Mucosa of rectum (tissue), 2 donors: ENCODE measurements at regions not wholly inside any gene's neighbourhood (a gene's known extent, or its start where the extent isn't known, plus 50 kb on each side); places are given as distances from the start of the nearest gene placed in this dataset.

ENCODE experiments used
- H3K27ac ChIP-seq, 2 donors: one replicate each; pipeline ENCODE4 v1.7.0; 2013; ENCODE audit warnings: inconsistent platforms in 2 of 2, low read depth in 2 of 2, low read length in 2 of 2
- H3K27me3 ChIP-seq, 2 donors: one replicate each; pipeline ENCODE4 v1.7.0; 2013; ENCODE audit warnings: low read length in 2 of 2; ENCODE audit not compliant: control insufficient read depth in 2 of 2, insufficient read depth in 2 of 2
- H3K36me3 ChIP-seq, 2 donors: one replicate each; pipeline ENCODE4 v1.7.0; 2013; ENCODE audit warnings: low read length in 2 of 2; ENCODE audit not compliant: control insufficient read depth in 2 of 2, insufficient read depth in 2 of 2
- H3K4me1 ChIP-seq, 2 donors: one replicate each; pipeline ENCODE4 v1.7.0; 2013; ENCODE audit warnings: low read length in 2 of 2, mild to moderate bottlenecking in 1 of 2; ENCODE audit not compliant: control insufficient read depth in 2 of 2, insufficient read depth in 2 of 2
- H3K4me3 ChIP-seq, 2 donors: one replicate each; pipeline ENCODE4 v1.7.0; 2013; ENCODE audit warnings: low read length in 2 of 2
- H3K9ac ChIP-seq, 2 donors: one replicate each; pipeline ENCODE4 v1.7.0; 2013; ENCODE audit warnings: low read length in 2 of 2, low read depth in 1 of 2, mild to moderate bottlenecking in 1 of 2
- H3K9me3 ChIP-seq, 2 donors: one replicate each; pipeline ENCODE4 v1.7.0; 2013; ENCODE audit warnings: low read length in 2 of 2; ENCODE audit not compliant: control insufficient read depth in 2 of 2
- donor health status: healthy.
- donor health status: Normal muscosa, but diverticular disease.

DNA sequence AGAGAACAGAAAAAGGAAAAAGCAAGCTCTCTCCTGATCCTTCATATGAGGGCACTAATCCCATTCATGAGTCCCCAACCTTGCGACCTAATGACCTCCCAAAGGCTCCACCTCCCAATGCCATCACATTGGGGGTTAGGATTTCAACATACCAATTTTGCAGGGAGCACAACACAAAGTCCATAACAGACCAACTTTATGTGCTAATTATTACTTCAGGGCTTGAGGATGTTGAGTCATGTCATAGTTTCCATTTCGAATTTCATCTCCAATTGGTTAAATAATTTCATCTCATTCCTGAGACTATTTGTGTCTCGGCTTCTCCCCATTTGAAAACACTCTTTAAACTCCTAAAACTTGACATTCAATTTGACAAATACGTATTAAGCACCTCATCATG, 69.9 kb upstream of the KLF7 start:
- no peak overlapping the region for H3K4me3 ChIP-seq
- no peak overlapping the region for H3K9ac ChIP-seq
- H3K4me1 ChIP-seq: no peaks in the 10 kb centered on the region

DNA sequence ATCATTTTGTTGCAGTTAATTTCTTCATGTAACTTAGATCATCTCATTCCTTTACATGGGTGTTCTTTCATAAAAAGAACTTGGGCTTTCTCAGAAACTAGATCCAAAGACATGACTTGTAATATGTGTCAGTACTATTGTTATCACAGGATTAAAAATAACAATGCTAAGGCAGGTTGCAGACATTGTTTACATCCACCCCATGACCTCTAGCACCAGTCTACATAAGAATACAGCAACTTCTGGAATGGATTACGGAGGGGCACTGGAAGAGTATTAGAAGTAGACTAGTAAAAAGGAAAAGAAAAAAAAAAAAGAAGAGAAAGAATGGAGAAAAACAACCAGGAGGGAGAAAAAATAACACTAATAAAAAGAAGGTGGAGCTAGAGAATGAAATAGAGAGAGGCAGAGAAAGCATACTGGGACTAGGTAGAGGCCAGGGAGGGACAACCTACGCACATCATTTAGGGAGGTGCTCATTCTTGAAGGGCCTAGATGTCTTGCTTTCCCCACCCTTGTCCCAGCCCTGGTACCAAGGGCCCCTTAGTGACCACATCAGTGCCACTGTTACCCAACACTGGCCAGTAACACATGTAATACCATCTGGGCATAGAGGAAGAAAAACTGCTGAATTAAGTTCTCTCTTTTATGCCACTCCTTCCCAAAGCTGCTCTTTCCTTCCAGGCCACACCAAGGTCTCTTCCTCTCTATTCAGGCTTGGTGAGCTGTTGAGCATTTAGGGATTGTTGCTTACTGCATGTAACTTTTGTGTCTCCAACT, 70.6 kb upstream of the KLF7 start:
- Histone ChIP-seq H3K9ac (no peak overlapping the region), H3K9me3 (no peaks in the 10 kb centered on the region), H3K4me3 (no peak overlapping the region), H3K36me3 (no peaks in the 10 kb centered on the region), H3K4me1 (no peaks in the 10 kb centered on the region), H3K27ac (no peak overlapping the region), H3K27me3 (no peaks in the 10 kb centered on the region)

More for the DNA sequence above, 69.9 kb upstream of the KLF7 start:
- no peaks in the 10 kb centered on the region for H3K9me3 ChIP-seq
- no peak overlapping the region for H3K27ac ChIP-seq
- no peaks in the 10 kb centered on the region for H3K27me3 ChIP-seq
- no peaks in the 10 kb centered on the region for H3K36me3 ChIP-seq

DNA sequence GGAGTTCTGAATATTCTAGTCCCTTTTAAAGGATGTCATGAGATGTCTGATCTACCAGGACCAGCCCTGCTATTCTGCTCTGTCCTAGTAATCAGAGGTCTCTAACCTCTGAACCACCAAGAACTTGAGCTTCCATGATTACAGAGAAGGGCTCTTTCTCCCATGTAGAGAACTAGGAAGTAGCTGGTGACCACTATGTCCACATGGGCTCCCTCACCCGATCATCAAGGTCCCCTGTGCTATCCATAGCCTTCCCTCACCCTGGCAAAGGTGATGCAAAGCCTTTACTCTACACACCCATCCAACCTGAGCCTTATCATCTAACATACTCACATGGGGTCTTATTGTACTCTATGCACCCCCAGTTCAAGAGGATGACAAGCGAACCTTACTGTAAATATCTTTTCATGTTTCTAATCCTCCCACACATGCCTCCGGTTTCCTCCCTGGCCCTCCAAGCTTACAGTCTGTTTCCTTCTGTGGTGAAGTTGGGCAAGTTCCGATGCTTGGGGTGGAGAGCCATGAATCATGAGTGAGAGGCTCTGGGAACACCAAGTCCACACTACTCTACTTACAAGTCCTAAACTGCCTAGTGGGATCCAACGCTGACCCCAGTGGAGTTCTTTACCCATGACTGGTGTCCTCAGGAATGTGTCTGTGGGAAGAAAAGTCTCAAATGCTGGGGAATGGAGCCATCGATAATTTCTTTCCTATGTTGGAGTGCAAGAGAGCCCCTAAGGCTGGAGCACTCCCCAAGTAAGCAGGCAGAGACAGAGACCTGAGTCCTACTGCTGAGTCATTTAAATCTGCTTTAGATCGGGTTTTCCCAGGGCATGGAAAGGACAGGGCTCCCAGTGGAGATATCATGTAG, 73.3 kb upstream of the KLF7 start:
- no peaks in the 10 kb centered on the region for H3K4me1 ChIP-seq

DNA sequence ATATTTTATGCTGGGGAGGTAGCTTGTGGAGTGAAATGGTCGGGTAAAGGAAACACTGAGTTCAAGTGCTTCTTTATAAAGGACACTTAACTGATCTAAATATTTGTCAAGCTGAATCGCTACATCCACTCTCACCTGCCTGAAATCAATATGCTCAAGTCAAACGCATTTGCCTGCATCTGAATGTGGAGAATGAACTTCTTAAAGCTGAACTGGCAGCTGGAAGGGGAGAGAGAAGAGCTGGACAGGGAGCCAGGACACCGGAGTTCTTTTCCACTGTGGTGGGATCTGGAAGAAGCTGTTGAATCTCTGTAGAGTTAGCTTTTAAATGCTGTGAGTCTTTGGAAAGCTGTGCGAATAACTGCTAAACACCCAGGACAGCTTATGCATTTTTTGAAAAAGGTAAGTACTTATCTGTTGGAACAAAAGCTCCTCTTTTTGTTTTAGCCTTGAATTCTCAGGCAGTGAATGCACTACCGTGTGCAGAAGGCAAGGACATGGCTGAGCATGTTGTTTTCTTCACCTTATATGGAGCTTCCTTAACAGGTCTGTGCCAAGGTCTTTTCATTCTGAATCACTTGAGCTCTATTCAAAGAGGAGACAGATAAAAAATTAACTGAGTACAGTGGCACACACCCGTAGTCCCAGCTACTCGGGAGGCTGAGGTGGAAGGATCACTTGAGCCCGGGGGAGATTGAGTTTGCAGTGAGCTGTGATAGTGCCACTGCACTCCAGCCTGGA, 74.2 kb upstream of the KLF7 start:
- no peaks in the 10 kb centered on the region for H3K36me3 ChIP-seq
- no peaks in the 10 kb centered on the region for H3K9me3 ChIP-seq
- H3K27ac ChIP-seq: no peak overlapping the region
- no peak overlapping the region for H3K9ac ChIP-seq
- no peak overlapping the region for H3K4me3 ChIP-seq
- H3K27me3 ChIP-seq: no peaks in the 10 kb centered on the region
- H3K4me1 ChIP-seq: no peaks in the 10 kb centered on the region

More for the DNA sequence above, 73.3 kb upstream of the KLF7 start:
- H3K36me3 ChIP-seq: no peaks in the 10 kb centered on the region
- no peaks in the 10 kb centered on the region for H3K9me3 ChIP-seq
- H3K4me3 ChIP-seq: no peak overlapping the region
- no peaks in the 10 kb centered on the region for H3K27me3 ChIP-seq
- peak overlapping the region in 1 of 2 donors; percentile 30 for H3K27ac ChIP-seq
- H3K9ac ChIP-seq: no peak overlapping the region

DNA sequence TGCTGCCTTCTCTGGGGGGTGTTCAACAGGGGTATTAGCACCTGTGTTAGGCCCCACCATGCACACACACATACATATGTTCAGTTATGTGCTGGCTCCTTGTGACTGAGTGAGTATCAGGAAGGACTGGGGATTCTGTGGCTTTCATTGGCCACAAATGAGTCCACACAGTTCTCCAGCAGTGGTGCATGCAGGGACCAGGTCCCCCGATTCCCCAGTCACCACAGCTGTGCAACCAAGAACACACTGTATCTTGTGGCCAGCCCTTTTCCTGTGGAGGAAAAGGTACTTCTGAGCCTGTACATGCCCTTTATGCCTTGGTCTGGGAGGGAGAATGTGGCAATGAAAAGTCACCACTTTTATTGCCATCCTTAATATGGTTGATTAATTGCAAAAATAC, 74.9 kb upstream of the KLF7 start:
- Histone ChIP-seq H3K27ac (no peak overlapping the region), H3K9ac (no peak overlapping the region), H3K9me3 (no peaks in the 10 kb centered on the region), H3K27me3 (no peaks in the 10 kb centered on the region), H3K4me3 (no peak overlapping the region), H3K36me3 (no peaks in the 10 kb centered on the region), H3K4me1 (no peaks in the 10 kb centered on the region)

DNA sequence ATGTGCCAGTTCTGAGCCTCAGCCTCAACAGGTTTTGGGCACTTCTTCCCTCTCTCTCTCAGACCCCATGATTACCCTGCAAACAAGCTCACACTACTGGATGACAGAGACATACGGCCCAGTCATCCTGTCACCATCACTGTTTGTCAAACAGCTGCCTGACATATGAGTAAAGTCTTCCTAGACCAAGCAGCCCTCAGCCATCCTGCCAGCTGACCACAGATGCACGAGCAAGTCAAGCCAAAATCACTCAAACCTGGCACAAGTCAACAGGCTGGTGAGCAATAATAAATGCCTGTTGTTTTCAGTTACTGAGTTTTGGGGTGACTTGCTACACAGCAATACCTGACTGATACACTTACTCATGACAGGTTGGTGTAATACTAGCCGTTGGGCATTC, 75.5 kb upstream of the KLF7 start:
- Histone ChIP-seq H3K36me3 (no peaks in the 10 kb centered on the region), H3K9me3 (no peaks in the 10 kb centered on the region), H3K4me3 (no peak overlapping the region), H3K27ac (no peak overlapping the region), H3K9ac (no peak overlapping the region), H3K27me3 (no peaks in the 10 kb centered on the region), H3K4me1 (no peaks in the 10 kb centered on the region)

DNA sequence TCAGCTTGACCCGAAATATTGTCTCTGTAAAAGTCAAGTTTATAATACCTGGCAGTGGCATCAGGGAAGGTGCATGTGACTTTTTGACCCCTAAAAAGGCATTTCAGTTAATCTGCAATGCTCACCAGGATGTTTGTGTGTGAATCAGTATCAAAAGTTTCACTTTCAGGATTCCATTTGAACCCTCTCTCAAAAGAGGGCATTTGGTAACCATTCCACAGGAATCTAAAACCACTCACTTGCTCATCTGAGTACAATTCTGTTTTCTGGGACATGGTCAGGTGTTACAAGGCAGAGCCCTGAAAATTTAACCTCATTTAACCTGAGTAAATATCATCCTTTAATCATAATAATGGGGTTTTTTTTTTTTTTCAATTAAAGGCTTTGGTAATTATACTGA, 77.9 kb upstream of the KLF7 start:
- H3K27ac ChIP-seq: no peak overlapping the region
- no peaks in the 10 kb centered on the region for H3K9me3 ChIP-seq
- no peaks in the 10 kb centered on the region for H3K4me1 ChIP-seq
- no peak overlapping the region for H3K9ac ChIP-seq
- H3K27me3 ChIP-seq: no peaks in the 10 kb centered on the region
- H3K36me3 ChIP-seq: no peaks in the 10 kb centered on the region
- H3K4me3 ChIP-seq: no peak overlapping the region

DNA sequence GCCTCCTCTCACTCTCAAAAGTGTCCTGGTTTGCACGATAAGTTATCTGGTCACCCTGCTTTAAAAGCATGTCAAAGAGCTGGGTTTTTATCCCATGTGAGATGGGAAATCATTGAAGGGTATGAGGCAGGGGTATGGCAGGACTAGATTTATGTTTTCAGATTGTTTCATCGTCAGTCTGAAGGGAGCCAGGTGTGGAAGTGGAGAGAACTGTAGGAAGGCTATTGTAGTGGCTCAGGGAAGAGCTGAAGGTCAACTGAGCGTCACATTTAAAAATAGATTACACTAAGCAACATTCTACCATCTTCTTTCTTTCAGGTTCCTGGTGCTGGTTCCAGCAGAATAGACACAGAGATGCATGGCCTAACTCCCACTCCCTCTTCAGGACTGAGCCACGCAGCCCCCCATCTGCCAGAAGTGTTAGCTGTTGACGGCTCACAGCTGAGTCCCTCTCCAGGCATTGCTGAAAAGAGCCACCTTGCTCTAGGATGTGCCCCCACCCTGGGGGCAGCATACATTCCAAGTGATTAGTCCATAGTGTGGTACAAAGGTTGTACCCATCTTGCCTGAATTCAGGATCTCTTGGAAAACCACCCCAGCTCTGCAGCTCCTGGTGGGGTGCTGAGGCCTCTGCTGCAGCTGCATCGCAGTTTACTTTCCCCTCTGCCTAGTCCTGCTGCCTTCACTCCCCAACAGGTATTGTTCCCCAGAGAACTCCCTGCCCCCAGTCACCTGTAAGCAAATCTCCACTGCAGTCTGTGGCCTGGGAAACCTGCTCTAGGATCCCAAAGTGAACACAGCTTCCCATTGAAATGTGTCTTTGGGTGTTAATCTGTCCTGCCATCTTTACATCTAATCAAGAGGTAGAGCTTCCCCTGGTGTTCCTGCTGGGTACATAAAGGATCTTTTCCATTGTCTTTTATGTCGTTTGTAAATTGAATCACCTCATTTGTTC, 79.5 kb upstream of the KLF7 start:
- H3K36me3 ChIP-seq: no peaks in the 10 kb centered on the region
- H3K27me3 ChIP-seq: no peaks in the 10 kb centered on the region
- no peak overlapping the region for H3K27ac ChIP-seq
- H3K9me3 ChIP-seq: no peaks in the 10 kb centered on the region
- H3K4me3 ChIP-seq: no peak overlapping the region
- H3K4me1 ChIP-seq: no peaks in the 10 kb centered on the region
- H3K9ac ChIP-seq: no peak overlapping the region

DNA sequence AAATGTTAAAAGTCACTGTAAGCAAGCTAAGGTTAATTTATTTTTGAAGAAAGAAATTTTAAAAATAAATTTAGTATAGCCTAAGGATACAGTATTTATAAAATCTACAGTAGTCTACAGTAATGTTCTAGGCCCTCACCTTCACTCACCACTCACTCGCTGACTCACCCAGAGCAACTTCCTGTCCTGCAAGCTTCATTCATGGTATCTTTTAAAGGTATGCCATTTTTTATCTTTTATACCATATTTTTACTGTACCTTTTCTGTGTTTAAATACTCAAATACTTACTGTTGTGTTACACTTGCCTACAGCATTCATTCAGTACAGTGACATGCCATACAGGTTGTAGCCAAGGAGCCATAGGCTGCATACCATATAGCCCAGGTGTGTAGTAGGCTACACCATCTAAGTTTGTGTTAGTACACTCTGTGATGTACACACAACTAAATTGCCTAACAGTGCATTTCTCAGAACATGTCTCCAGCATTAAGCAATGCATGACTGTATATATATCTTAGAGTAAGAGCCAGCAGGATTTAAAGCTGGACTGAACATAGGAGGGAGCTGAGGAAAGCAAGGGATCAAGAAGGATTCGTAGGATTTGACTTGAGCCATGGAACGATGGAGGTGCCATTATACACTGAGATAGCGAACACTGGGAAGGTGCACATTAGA, 83.1 kb upstream of the KLF7 start:
- Histone ChIP-seq H3K4me3 (no peak overlapping the region), H3K9me3 (no peaks in the 10 kb centered on the region), H3K9ac (no peak overlapping the region), H3K27me3 (no peaks in the 10 kb centered on the region), H3K36me3 (no peaks in the 10 kb centered on the region), H3K4me1 (no peaks in the 10 kb centered on the region), H3K27ac (no peak overlapping the region)
